ENCODE measurements at regions not wholly inside any gene's neighbourhood (a gene's known extent, or its start where the extent isn't known, plus 50 kb on each side); places are given as distances from the start of the nearest gene placed in this dataset.

DNA sequence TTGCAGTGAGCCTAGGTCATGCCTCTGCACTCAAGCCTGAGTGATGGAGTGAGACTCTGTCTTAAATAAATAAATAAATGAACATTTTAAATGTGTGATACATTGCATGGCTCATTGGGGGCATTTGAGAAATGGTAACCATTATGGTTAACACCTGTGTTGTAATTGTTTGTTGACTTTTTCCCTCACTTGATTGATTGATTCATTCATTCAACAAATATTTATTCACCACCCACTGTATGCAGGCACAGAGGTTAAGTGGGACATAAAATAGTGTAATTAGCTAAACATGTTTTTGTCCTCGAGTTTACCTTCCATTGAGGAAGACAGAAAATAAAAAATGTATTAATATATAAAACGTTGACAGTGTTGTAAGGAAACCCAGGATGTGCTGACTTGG is 127.1 kb upstream of the ANKRD28 start:
- FAIRE-seq, result no peak
- TF ChIP-seq POLR2AphosphoS5 (IDR thresholded peaks at IDR 0.05; ENCODE audit: low read depth, low read length) (no peak), POLR2A (IDR thresholded peaks at IDR 0.05; ENCODE audit: low read depth, low read length) (no peak), POU2F2 (IDR thresholded peaks at IDR 0.05; ENCODE audit: low read depth, low read length) (no peak), TAF1 (IDR thresholded peaks at IDR 0.05; ENCODE audit: low read depth, low read length) (no peak), PAX5 (IDR thresholded peaks at IDR 0.05; ENCODE audit: insufficient read depth, low read length, severe bottlenecking) (no peak), SPI1 (IDR thresholded peaks at IDR 0.05; ENCODE audit: low read depth, low read length) (no peak)
- DNase-seq (ENCODE audit: insufficient read length, low spot score), result no peak

DNA sequence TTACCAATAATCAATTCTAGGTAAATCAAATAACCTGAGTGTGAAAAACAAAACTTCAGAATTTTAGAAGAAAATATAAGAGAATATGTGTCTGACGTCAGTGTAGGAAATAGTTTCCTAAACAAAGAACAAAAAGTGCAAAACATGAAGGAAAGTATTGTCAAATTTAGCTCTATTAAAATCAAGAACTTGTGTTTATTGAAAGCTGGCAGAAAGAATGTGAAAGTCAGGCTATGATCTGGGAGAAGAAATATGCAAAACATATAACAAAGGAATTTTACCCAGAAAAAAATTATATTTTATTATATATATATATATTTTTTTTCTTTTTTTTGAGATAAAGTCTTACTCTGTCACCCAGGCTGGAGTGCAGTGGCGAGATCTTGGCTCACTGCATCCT is 129.1 kb upstream of the ANKRD28 start:
- TF ChIP-seq POLR2A (IDR thresholded peaks at IDR 0.05; ENCODE audit: low read depth, low read length) (no peak), POU2F2 (IDR thresholded peaks at IDR 0.05; ENCODE audit: low read depth, low read length) (no peak), POLR2AphosphoS5 (IDR thresholded peaks at IDR 0.05; ENCODE audit: low read depth, low read length) (no peak), TAF1 (IDR thresholded peaks at IDR 0.05; ENCODE audit: low read depth, low read length) (no peak), PAX5 (IDR thresholded peaks at IDR 0.05; ENCODE audit: insufficient read depth, low read length, severe bottlenecking) (no peak), SPI1 (IDR thresholded peaks at IDR 0.05; ENCODE audit: low read depth, low read length) (no peak)
- no peak for FAIRE-seq
- no peak for DNase-seq (ENCODE audit: insufficient read length, low spot score)

DNA sequence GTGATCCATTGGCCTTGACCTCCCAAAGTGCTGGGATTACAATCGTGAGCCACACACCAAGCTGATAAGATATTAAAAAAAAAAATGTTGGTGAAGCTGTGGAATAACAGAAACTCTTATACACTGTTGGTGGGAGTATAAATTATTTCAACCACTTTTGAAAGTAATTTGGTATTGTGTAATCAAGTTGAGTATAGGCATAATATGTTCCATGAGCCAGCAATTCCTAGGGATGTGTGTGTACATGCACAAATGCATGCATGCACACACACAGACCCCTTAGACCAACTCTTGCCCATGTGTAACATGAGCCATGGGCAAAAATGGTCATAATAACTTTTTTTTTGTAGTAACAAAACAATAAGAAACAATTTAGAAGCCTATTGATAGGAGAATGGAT is 130.2 kb upstream of the ANKRD28 start:
- TF ChIP-seq SPI1 (IDR thresholded peaks at IDR 0.05; ENCODE audit: low read depth, low read length) (no peak), TAF1 (IDR thresholded peaks at IDR 0.05; ENCODE audit: low read depth, low read length) (no peak), POLR2A (IDR thresholded peaks at IDR 0.05; ENCODE audit: low read depth, low read length) (no peak), PAX5 (IDR thresholded peaks at IDR 0.05; ENCODE audit: insufficient read depth, low read length, severe bottlenecking) (no peak), POLR2AphosphoS5 (IDR thresholded peaks at IDR 0.05; ENCODE audit: low read depth, low read length) (no peak), POU2F2 (IDR thresholded peaks at IDR 0.05; ENCODE audit: low read depth, low read length) (no peak)
- FAIRE-seq (no peak), DNase-seq (ENCODE audit: insufficient read length, low spot score) (no peak)

DNA sequence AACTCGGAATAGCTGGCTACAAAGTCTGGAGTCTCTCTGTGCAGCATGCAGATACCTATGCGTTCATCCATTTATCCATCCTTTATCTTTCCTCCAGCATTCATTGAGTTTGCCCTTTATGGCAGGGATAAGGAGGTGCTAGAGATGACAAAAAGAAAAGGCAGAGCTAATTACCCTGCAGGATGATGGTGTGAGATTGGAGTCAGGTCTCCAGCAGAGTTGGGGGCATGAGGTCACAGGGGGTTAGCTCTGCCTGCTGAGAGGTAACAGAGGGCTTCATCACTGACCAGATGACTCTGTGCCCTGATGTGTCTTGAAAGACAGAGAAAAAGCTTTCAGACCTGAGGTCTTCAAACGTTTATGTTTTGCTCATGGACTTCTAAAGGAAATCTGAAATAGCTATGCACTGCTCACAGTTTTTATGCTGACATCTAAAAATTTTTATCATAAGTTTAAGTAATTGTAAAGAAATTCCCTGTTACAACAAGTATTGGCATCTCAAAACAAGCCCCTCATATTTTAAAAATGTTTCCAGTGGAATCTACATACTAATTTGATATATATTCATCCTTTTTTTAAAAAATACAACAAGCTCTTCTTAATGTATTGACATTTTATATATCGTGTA is 132.3 kb upstream of the ANKRD28 start:
- TF ChIP-seq PAX5 (IDR thresholded peaks at IDR 0.05; ENCODE audit: insufficient read depth, low read length, severe bottlenecking) (no peak), POLR2A (IDR thresholded peaks at IDR 0.05; ENCODE audit: low read depth, low read length) (no peak), TAF1 (IDR thresholded peaks at IDR 0.05; ENCODE audit: low read depth, low read length) (no peak), POU2F2 (IDR thresholded peaks at IDR 0.05; ENCODE audit: low read depth, low read length) (no peak), POLR2AphosphoS5 (IDR thresholded peaks at IDR 0.05; ENCODE audit: low read depth, low read length) (no peak), SPI1 (IDR thresholded peaks at IDR 0.05; ENCODE audit: low read depth, low read length) (no peak)
- FAIRE-seq (no peak), DNase-seq (ENCODE audit: insufficient read length, low spot score) (no peak)

DNA sequence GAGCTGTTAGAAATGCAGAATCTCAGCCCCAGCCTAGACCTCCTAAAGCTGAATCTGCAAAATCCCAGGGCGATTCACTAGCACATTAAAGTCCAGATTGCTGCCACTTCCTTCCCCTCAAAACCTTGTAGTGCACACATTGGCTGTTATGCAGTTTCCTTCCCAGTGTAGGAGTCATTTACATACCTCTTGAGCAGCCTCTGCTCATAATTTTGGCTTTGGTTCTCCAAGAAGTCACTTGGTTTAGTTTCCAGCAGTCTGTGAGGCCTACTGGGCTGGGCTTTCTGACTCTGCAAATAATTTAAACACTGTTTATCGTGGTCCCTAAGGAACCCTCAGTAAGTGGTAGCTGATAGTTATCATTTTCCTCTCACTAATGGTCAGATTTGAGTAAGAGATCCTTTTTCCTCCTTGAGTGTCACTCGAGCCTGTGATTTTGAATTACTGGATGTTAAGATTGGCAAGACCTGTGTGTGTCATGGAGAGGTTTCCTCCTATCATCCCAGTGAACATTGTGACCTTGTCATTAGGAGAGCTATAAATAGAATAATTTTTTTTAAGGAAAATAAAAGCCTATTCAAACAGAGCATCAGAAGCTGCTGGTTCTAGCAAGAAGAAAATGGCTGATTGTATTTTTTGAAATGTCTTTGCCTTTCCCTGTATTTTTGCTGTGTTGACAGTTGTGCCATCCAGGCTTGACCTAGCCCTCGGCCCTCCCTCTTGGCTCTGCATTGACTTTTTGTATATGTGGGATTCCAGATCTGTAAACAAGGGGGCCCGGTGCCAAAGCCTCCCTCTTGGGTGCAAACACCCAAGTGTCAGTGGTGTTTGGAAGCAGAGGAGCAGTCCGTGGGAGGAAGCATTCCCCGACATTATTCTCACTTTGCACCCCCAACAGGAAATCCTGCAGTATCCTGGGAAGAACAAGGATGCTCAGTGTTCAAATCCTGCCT is 134.8 kb upstream of the ANKRD28 start:
- TF ChIP-seq POU2F2 (IDR thresholded peaks at IDR 0.05; ENCODE audit: low read depth, low read length) (no peak), SPI1 (IDR thresholded peaks at IDR 0.05; ENCODE audit: low read depth, low read length) (no peak), PAX5 (IDR thresholded peaks at IDR 0.05; ENCODE audit: insufficient read depth, low read length, severe bottlenecking) (no peak), POLR2AphosphoS5 (IDR thresholded peaks at IDR 0.05; ENCODE audit: low read depth, low read length) (no peak), TAF1 (IDR thresholded peaks at IDR 0.05; ENCODE audit: low read depth, low read length) (no peak), POLR2A (IDR thresholded peaks at IDR 0.05; ENCODE audit: low read depth, low read length) (no peak)
- FAIRE-seq, result no peak
- DNase-seq (ENCODE audit: insufficient read length, low spot score), result no peak

DNA sequence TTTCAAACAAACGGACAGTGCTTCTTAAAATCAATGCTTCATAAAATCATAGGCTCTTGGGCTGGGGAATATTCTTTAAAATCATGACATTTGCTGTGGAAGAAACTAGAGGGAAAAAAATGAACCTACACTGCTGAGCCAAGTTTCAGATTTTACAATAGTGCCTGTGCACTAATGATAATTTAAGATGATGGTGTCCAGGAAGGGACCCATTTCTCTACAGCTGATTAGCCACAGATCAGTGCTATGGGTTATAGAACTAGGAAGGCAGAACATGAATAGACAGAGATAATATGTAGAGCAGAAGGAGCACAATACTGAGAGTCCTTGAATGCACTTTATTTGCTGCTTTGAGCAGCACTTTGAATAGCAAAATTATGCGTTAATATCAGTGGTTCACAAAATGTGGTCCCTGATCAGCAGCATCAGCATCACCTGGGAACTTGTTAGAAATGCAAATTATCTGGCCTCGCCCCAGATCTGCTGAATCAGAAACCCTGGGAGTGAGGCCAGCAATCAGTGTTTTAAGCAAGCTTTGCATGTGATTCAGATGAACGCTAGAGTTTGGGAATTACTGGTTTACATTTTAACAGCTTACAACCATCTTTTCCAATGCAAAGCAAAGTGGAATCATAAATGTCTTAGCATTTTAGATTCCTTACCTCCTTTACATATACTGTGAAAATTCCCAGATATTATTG is 135.8 kb upstream of the ANKRD28 start:
- no peak for FAIRE-seq
- no peak for DNase-seq (ENCODE audit: insufficient read length, low spot score)

DNA sequence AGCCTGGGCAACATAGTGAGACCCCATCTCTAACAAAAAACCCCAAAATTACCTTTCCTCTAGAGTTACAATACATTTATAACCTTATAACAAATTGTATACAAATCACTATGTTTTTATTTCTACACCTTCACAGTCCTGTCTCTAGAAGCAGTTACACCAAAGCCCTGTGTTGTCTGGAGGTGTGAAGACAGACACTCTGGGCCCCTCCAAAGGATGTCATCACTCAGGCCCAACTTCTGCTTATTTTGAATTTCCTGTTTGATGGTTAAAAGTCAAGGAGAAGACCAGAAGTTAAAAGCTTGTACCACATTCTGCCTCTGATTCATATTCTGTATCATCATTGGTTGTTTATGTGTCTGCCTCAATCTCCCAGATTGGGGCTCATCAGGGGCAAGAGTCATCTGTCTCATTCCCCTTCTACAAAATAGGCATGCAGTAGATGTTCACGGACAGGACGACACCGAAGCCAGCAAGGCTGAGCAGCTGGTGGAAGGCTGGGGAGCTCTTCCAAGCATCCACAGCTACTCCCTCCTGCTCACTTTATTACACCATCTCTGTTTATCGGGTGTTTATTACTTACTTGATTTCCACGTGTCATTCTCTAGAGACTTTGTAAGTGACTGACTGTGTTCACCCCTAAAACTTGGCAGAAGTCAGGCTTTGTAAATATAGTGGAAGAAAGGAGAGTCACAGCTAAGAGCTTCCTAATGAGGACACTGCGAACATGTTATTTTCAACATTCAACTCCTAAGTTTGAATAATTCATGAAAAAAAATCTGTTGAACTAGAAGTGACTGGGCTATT is 136.8 kb upstream of the ANKRD28 start:
- FAIRE-seq (no peak), DNase-seq (ENCODE audit: insufficient read length, low spot score) (no peak)
- TF ChIP-seq POLR2A (IDR thresholded peaks at IDR 0.05; ENCODE audit: low read depth, low read length), result no peak
- no peak for TF ChIP-seq POLR2AphosphoS5 (IDR thresholded peaks at IDR 0.05; ENCODE audit: low read depth, low read length)
- TF ChIP-seq PAX5 (IDR thresholded peaks at IDR 0.05; ENCODE audit: insufficient read depth, low read length, severe bottlenecking), result no peak
- TF ChIP-seq SPI1 (IDR thresholded peaks at IDR 0.05; ENCODE audit: low read depth, low read length), result no peak

More for the DNA sequence above, 135.8 kb upstream of the ANKRD28 start:
- TF ChIP-seq PAX5 (IDR thresholded peaks at IDR 0.05; ENCODE audit: insufficient read depth, low read length, severe bottlenecking), result no peak
- TF ChIP-seq POLR2AphosphoS5 (IDR thresholded peaks at IDR 0.05; ENCODE audit: low read depth, low read length), result no peak
- TF ChIP-seq POU2F2 (IDR thresholded peaks at IDR 0.05; ENCODE audit: low read depth, low read length), result no peak

DNA sequence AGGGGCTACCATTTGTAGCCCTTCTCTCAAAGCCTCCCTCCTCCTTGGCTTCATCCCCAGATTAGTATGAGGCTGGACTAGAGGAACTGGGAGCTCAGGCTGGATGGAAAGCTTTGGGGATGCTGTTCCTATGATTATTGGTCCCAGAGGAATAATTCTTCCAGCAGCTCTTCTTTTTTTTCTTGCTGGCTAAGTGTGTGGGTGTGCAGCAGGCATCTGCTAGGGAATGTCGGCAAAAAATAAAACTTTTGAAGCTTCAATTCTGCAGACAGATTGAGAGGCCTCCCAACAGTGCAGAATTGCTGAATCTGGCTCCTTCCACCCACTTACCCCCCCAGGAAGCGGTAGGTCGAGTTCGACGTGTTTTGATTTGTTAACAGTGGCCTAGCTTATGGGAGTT is 138.5 kb upstream of the ANKRD28 start:
- DNase-seq (ENCODE audit: insufficient read length, low spot score) (no peak), FAIRE-seq (no peak)
- TF ChIP-seq POU2F2 (IDR thresholded peaks at IDR 0.05; ENCODE audit: low read depth, low read length) (no peak), POLR2AphosphoS5 (IDR thresholded peaks at IDR 0.05; ENCODE audit: low read depth, low read length) (no peak), POLR2A (IDR thresholded peaks at IDR 0.05; ENCODE audit: low read depth, low read length) (no peak), TAF1 (IDR thresholded peaks at IDR 0.05; ENCODE audit: low read depth, low read length) (no peak), PAX5 (IDR thresholded peaks at IDR 0.05; ENCODE audit: insufficient read depth, low read length, severe bottlenecking) (no peak), SPI1 (IDR thresholded peaks at IDR 0.05; ENCODE audit: low read depth, low read length) (no peak)

All from GM12891 (cell line).